Uterus (tissue), 3 donors: ENCODE measurements at regions not wholly inside any gene's neighbourhood (a gene's known extent, or its start where the extent isn't known, plus 50 kb on each side); places are given as distances from the start of the nearest gene placed in this dataset.

Experiments used
- DNase-seq, 2 donors: peaks; one replicate each; pipeline ENCODE4 v3.0.0-alpha.2; 2019 to 2020
- H3K27ac ChIP-seq, 2 donors: fragments of 200-600 bp; sonication (generic); 1 replicate in 1 of 2; 2 replicates in 1 of 2; pipeline ENCODE4 v1.5.1; 2016 to 2018
- H3K27me3 ChIP-seq, 2 donors: fragments of 200-600 bp; sonication (generic); one replicate each; pipeline ENCODE4 v1.5.1; 2018 to 2019; ENCODE audit warnings: control low read depth in 1 of 2
- H3K36me3 ChIP-seq, 2 donors: fragments of 200-600 bp; sonication (generic); one replicate each; pipeline ENCODE4 v1.5.1; 2019; ENCODE audit warnings: control low read depth in 1 of 2
- H3K4me1 ChIP-seq, 2 donors: fragments of 200-600 bp; sonication (generic); one replicate each; pipeline ENCODE4 v1.5.1; 2018 to 2019; ENCODE audit warnings: control low read depth in 1 of 2
- H3K4me3 ChIP-seq, 2 donors: fragments of 200-600 bp; sonication (generic); 1 replicate in 1 of 2; 2 replicates in 1 of 2; pipeline ENCODE4 v1.5.1; 2018 to 2019; ENCODE audit warnings: mild to moderate bottlenecking in 1 of 2
- H3K9me3 ChIP-seq, 2 donors: fragments of 200-600 bp; sonication (generic); one replicate each; pipeline ENCODE4 v1.5.1; 2019; ENCODE audit warnings: control low read depth in 1 of 2
- POLR2A ChIP-seq, 2 donors: fragments of 450-650 bp; IDR thresholded peaks; one replicate each; pipeline ENCODE4 v1.6.1; 2016; ENCODE audit warnings: antibody characterized with exemption in 2 of 2, mild to moderate bottlenecking in 1 of 2, moderate library complexity in 1 of 2
- intact Hi-C: fragments of 100-400 bp; cut with DNase I; formaldehyde crosslinking; loops from one replicate; pipeline ENCODE4 v1.15.1; 2023; ENCODE audit warnings: low total_unique reads
- TF ChIP-seq, protein P1 (sequence below), 4 experiments: fragments of 200-600 bp in 2 of 4; fragments of 450-650 bp in 2 of 4; sonication (generic) in 2 of 4; IDR thresholded peaks; one replicate each; pipeline ENCODE4 v1.5.1; 2016 to 2019; ENCODE audit warnings: antibody characterized with exemption in 4 of 4, mild to moderate bottlenecking in 2 of 4, moderate library complexity in 1 of 4
- donor health status: DM: yes; HTN: yes; CAD: no.

DNA sequence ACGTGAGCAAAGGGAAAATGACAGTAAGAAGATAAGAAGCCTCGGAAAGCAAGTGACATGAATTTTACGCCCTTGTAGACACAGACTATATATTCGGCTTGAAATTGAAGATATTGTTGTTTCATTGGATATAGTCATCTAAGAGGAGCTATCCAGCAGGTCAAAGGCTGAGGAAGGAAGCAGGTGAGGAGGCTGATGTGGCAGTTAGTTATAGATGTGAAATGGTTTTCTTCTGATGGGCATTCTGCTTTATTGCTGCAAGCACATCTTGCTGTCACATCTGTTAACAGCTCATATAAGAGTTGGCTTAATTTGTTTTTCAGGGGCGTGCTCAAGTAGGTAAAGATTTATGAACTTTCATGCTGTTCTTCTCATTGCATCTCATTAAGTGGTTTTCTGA lies 146.1 kb downstream of the KLF5 start:
- H3K27ac ChIP-seq: no peak overlapping the region
- no peaks in the 10 kb centered on the region for H3K36me3 ChIP-seq
- H3K9me3 ChIP-seq: no peaks in the 10 kb centered on the region
- H3K27me3 ChIP-seq: no peaks in the 10 kb centered on the region
- H3K4me3 ChIP-seq: no peak overlapping the region
- no peak for DNase-seq
- TF ChIP-seq, protein P1, sequence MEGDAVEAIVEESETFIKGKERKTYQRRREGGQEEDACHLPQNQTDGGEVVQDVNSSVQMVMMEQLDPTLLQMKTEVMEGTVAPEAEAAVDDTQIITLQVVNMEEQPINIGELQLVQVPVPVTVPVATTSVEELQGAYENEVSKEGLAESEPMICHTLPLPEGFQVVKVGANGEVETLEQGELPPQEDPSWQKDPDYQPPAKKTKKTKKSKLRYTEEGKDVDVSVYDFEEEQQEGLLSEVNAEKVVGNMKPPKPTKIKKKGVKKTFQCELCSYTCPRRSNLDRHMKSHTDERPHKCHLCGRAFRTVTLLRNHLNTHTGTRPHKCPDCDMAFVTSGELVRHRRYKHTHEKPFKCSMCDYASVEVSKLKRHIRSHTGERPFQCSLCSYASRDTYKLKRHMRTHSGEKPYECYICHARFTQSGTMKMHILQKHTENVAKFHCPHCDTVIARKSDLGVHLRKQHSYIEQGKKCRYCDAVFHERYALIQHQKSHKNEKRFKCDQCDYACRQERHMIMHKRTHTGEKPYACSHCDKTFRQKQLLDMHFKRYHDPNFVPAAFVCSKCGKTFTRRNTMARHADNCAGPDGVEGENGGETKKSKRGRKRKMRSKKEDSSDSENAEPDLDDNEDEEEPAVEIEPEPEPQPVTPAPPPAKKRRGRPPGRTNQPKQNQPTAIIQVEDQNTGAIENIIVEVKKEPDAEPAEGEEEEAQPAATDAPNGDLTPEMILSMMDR (IDR thresholded peaks at IDR 0.05): no peak
- no peak for TF ChIP-seq POLR2A (IDR thresholded peaks at IDR 0.05)
- no peaks in the 10 kb centered on the region for H3K4me1 ChIP-seq
- intact Hi-C loops: no loop called here

DNA sequence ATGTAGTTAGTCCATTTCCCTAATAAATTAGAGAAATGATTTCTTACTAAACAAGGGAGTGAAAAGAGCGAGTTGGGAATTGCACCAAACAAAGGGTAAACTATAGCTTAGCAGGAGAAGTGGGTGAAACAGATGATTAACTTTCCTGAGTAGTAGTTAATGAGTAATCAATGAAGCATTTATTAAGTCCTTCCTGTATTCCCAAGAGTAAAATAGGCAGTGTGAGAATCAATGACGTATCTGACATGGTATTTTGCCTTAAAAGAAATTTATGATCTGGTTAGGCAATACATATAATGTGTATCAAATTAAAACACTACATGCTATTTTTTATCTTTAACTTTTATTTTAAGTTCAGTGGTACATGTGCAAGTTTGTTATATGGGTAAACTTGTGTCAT lies 142.8 kb downstream of the KLF5 start:
- H3K27me3 ChIP-seq: no peaks in the 10 kb centered on the region
- no peaks in the 10 kb centered on the region for H3K4me1 ChIP-seq
- no peak for TF ChIP-seq POLR2A (IDR thresholded peaks at IDR 0.05)
- TF ChIP-seq, protein P1 (IDR thresholded peaks at IDR 0.05): no peak
- no peaks in the 10 kb centered on the region for H3K36me3 ChIP-seq
- H3K27ac ChIP-seq: no peak overlapping the region
- H3K9me3 ChIP-seq: no peaks in the 10 kb centered on the region
- no peak overlapping the region for H3K4me3 ChIP-seq
- DNase-seq: no peak
- intact Hi-C loops: no loop called here

DNA sequence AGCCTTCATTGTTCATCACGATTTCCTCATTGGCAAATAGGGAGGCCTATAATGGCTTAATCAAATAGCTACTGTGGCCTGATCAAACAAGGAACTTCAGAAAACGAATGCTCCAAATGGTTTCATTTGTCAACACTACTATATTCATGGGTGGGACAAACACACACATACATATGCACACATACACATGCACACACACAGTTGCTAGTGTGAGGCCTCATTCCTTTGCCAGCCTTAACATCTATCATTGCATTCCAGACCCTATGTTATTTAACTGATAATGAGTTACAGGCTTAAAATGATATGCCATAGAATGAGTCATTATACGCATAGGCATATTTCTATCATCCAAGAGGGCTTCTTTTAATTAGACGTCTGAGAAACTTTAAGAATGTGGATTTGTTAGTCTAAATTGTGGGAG lies 140.2 kb downstream of the KLF5 start:
- Histone ChIP-seq H3K4me1 (no peaks in the 10 kb centered on the region), H3K4me3 (no peak overlapping the region), H3K27me3 (no peaks in the 10 kb centered on the region), H3K36me3 (no peaks in the 10 kb centered on the region), H3K9me3 (no peaks in the 10 kb centered on the region), H3K27ac (no peak overlapping the region)
- intact Hi-C loops: no loop called here
- DNase-seq: no peak
- TF ChIP-seq POLR2A (IDR thresholded peaks at IDR 0.05): no peak
- TF ChIP-seq, protein P1 (IDR thresholded peaks at IDR 0.05): no peak

DNA sequence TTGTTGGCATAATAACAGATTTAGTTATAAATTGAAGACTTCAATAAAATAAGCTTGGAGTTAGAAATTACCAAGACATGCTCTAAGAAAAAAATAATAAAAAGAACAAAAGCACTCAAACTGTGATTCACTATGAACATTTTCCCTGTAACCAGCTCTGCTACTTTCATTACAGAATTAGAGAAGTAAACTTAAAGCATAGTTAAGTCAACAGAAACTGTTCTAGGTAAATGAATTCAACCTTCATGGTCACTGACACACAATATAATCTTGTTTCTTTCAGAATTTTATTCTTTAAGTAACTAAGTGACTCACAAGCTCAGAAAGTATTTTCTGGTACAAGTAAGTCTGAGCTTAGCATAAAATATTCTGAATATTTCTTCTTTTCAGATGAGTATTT lies 136.3 kb downstream of the KLF5 start:
- H3K4me3 ChIP-seq: no peak overlapping the region
- H3K27me3 ChIP-seq: no peaks in the 10 kb centered on the region
- no peak for DNase-seq
- TF ChIP-seq, protein P1 (IDR thresholded peaks at IDR 0.05): no peak
- TF ChIP-seq POLR2A (IDR thresholded peaks at IDR 0.05): no peak
- H3K9me3 ChIP-seq: no peaks in the 10 kb centered on the region
- no peak overlapping the region for H3K27ac ChIP-seq
- H3K4me1 ChIP-seq: no peaks in the 10 kb centered on the region
- intact Hi-C loops: no loop called here
- H3K36me3 ChIP-seq: no peaks in the 10 kb centered on the region

DNA sequence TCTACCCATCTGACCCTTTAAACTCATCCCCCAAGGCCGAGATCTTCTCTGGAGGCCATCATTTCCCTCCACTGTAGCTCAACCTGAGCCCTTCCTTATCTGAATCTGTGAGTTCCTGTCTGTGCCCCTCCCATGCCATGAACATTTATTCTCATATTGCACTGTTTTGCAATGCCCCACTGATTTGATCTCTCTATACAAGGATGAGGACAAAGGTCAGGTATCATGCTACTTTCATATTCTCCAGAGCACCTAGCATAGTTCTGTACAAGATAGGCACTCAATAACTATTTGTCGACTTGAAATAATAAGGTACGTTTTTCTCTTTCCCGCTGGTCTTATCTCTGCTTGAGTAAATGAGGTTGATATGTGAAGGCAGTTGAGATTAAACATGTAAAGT lies 135.5 kb downstream of the KLF5 start:
- no peaks in the 10 kb centered on the region for H3K27me3 ChIP-seq
- H3K36me3 ChIP-seq: no peaks in the 10 kb centered on the region
- H3K4me3 ChIP-seq: no peak overlapping the region
- intact Hi-C loops: no loop called here
- no peak for DNase-seq
- no peak overlapping the region for H3K27ac ChIP-seq
- no peaks in the 10 kb centered on the region for H3K4me1 ChIP-seq
- no peak for TF ChIP-seq POLR2A (IDR thresholded peaks at IDR 0.05)
- TF ChIP-seq, protein P1 (IDR thresholded peaks at IDR 0.05): no peak
- H3K9me3 ChIP-seq: no peaks in the 10 kb centered on the region
